ENCODE measurements at regions not wholly inside any gene's neighbourhood (a gene's known extent, or its start where the extent isn't known, plus 50 kb on each side); places are given as distances from the start of the nearest gene placed in this dataset.
"Not testable (repeated sequence)": the region's sequence is repeated elsewhere in the genome, so short reads cannot be mapped to it uniquely, and the experiment has no call there.

- DNase-seq, result no peak
These were observed 118.5 kb upstream of the ZNF267 start for GRCh38 chr16:31754998-31755615.

- DNase-seq, result no peak
These were observed 109.5 kb upstream of the ZNF267 start for GRCh38 chr16:31764103-31764502.

GRCh38 chr16:31767267-31767666, 106.3 kb upstream of the ZNF267 start:
- no peak for DNase-seq

- no peak for DNase-seq
These were observed 93.3 kb upstream of the ZNF267 start for GRCh38 chr16:31780342-31780741.

- no peak for DNase-seq
These were observed 88.5 kb upstream of the ZNF267 start for GRCh38 chr16:31785126-31785525.

GRCh38 chr16:31807086-31807485, 66.5 kb upstream of the ZNF267 start:
- DNase-seq, result no peak

GRCh38 chr16:31810863-31811262, 62.7 kb upstream of the ZNF267 start:
- DNase-seq, result no peak

GRCh38 chr16:31816141-31816540, 57.5 kb upstream of the ZNF267 start:
- DNase-seq, result not testable (repeated sequence)

- no peak for DNase-seq
These were observed 54.2 kb upstream of the ZNF267 start for GRCh38 chr16:31819386-31819785.

GRCh38 chr16:31819948-31820347, 53.7 kb upstream of the ZNF267 start:
- DNase-seq, result no peak

All from NCI-H1417 (cell line).